GM23248 (cell line): ENCODE measurements at regions not wholly inside any gene's neighbourhood (a gene's known extent, or its start where the extent isn't known, plus 50 kb on each side); places are given as distances from the start of the nearest gene placed in this dataset.

Experiments
- DNase-seq: peaks from one replicate; pipeline ENCODE4 v3.0.0-alpha.2; 2015
- H2AFZ ChIP-seq: fragments of 200-600 bp; sonication (generic); 2 replicates; pipeline ENCODE4 v1.6.1; 2016; ENCODE audit warnings: antibody characterized with exemption
- H3F3A ChIP-seq: fragments of 200-600 bp; sonication (generic); 2 replicates; pipeline ENCODE4 v1.6.1; 2016; ENCODE audit warnings: mild to moderate bottlenecking, antibody characterized with exemption, mixed run types; ENCODE audit not compliant: insufficient read depth
- H3K27ac ChIP-seq: fragments of 200-600 bp; sonication (generic); 2 replicates; pipeline ENCODE4 v1.5.1; 2016; ENCODE audit warnings: mild to moderate bottlenecking
- H3K27me3 ChIP-seq: fragments of 200-600 bp; sonication (generic); replicated peaks from 2 replicates; pipeline ENCODE4 v1.6.1; 2016; ENCODE audit warnings: mild to moderate bottlenecking; ENCODE audit not compliant: insufficient read depth
- H3K36me3 ChIP-seq: fragments of 200-600 bp; sonication (generic); 2 replicates; pipeline ENCODE4 v1.6.1; 2016; ENCODE audit warnings: low read depth, mild to moderate bottlenecking
- H3K4me1 ChIP-seq: fragments of 200-600 bp; sonication (generic); 2 replicates; pipeline ENCODE4 v1.6.1; 2016; ENCODE audit warnings: mild to moderate bottlenecking; ENCODE audit not compliant: insufficient read depth
- H3K4me2 ChIP-seq: fragments of 200-600 bp; sonication (generic); one replicate; pipeline ENCODE4 v1.6.1; 2016; ENCODE audit warnings: mild to moderate bottlenecking; ENCODE audit not compliant: unreplicated experiment
- H3K4me3 ChIP-seq: fragments of 200-600 bp; sonication (generic); 2 replicates; pipeline ENCODE4 v1.5.1; 2016; ENCODE audit warnings: mild to moderate bottlenecking
- H3K79me2 ChIP-seq: fragments of 200-600 bp; sonication (generic); 2 replicates; pipeline ENCODE4 v1.6.1; 2016; ENCODE audit warnings: mild to moderate bottlenecking; ENCODE audit not compliant: insufficient read depth
- H3K9ac ChIP-seq: fragments of 200-600 bp; sonication (generic); 2 replicates; pipeline ENCODE4 v1.6.1; 2016; ENCODE audit warnings: mild to moderate bottlenecking
- H3K9me2 ChIP-seq: fragments of 200-600 bp; sonication (generic); 2 replicates; pipeline ENCODE4 v1.6.1; 2016; ENCODE audit warnings: mixed run types, mild to moderate bottlenecking, moderate library complexity; ENCODE audit not compliant: insufficient read depth
- H3K9me3 ChIP-seq: fragments of 200-600 bp; sonication (generic); one replicate; pipeline ENCODE4 v1.6.1; 2017; ENCODE audit warnings: low read depth
- H4K20me1 ChIP-seq: fragments of 200-600 bp; sonication (generic); 2 replicates; pipeline ENCODE4 v1.6.0; 2016; ENCODE audit not compliant: insufficient read depth
- EZH2 ChIP-seq: fragments of 200-600 bp; sonication (generic); IDR thresholded peaks from 2 replicates; pipeline ENCODE4 v1.6.1; 2018; ENCODE audit warnings: antibody characterized with exemption, mild to moderate bottlenecking; ENCODE audit not compliant: insufficient read depth, poor library complexity, severe bottlenecking
- EZH2phosphoT487 ChIP-seq: fragments of 200-600 bp; sonication (generic); IDR thresholded peaks from 2 replicates; pipeline ENCODE4 v1.6.1; 2018; ENCODE audit warnings: antibody characterized with exemption, moderate library complexity, mild to moderate bottlenecking, low read depth; ENCODE audit not compliant: insufficient read depth
- WGBS, 2 experiments: methylation state at CpG; one replicate each; pipeline ENCODE4 v1.1.6; 2015 to 2017; ENCODE audit warnings: low lambda C conversion rate in 2 of 2, low coverage in 1 of 2; ENCODE audit errors: missing lambda C conversion rate in 2 of 2; 5-methylcytosine and 5-hydroxymethylcytosine counted together
- in situ Hi-C: fragments of 300-500 bp; cut with MboI; formaldehyde crosslinking; loops from 2 replicates; pipeline ENCODE4 v1.15.0; 2020

- in situ Hi-C loops: loop anchor here (25.0 kb wide), 1 partner anchor 1731 kb away; no protein-coding TSS in a partner anchor
- no peaks in the 10 kb centered on the region for H3F3A ChIP-seq
- H2AFZ ChIP-seq: peak overlapping the region; percentile 60
- no peaks in the 10 kb centered on the region for H3K9me3 ChIP-seq
- no peaks in the 10 kb centered on the region for H4K20me1 ChIP-seq
- H3K79me2 ChIP-seq: no peaks in the 10 kb centered on the region
- 0 to 7% methylated on average over 1 of the region's 1 CpG for WGBS, 2 experiments
- DNase-seq: peak; percentile 42
- H3K27ac ChIP-seq: no peak overlapping the region
- TF ChIP-seq EZH2phosphoT487 (no peak), EZH2 (no peak)
- peak overlapping the region; percentile 49 for H3K4me2 ChIP-seq
- no peak overlapping the region for H3K9ac ChIP-seq
- H3K4me3 ChIP-seq: no peak overlapping the region
- H3K9me2 ChIP-seq: no peaks in the 10 kb centered on the region
- no peaks in the 10 kb centered on the region for H3K36me3 ChIP-seq
- no peaks in the 10 kb centered on the region for H3K4me1 ChIP-seq
- no peaks in the 10 kb centered on the region for H3K27me3 ChIP-seq
These were observed 82.3 kb upstream of the FAM98A start for GRCh38 chr2:33681364-33681757.

- WGBS, 2 experiments: 19% methylated on average over 12 of the region's 12 CpGs
- in situ Hi-C loops: loop anchor here (25.0 kb wide), 1 partner anchor 1731 kb away; no protein-coding TSS in a partner anchor
These were observed 81.7 kb upstream of the FAM98A start for GRCh38 chr2:33680644-33681363.

GRCh38 chr2:33678436-33678835 lies 79.3 kb upstream of the FAM98A start:
- TF ChIP-seq EZH2phosphoT487 (no peak), EZH2 (no peak)
- Histone ChIP-seq H3K9ac (no peak overlapping the region), H3K79me2 (no peaks in the 10 kb centered on the region), H2AFZ (no peak overlapping the region), H4K20me1 (no peaks in the 10 kb centered on the region), H3K4me2 (no peak overlapping the region), H3K36me3 (no peaks in the 10 kb centered on the region), H3K27me3 (no peaks in the 10 kb centered on the region), H3F3A (no peaks in the 10 kb centered on the region), H3K4me1 (no peaks in the 10 kb centered on the region), H3K27ac (no peak overlapping the region), H3K9me3 (no peaks in the 10 kb centered on the region), H3K4me3 (no peak overlapping the region), H3K9me2 (no peaks in the 10 kb centered on the region)
- no peak for DNase-seq
- 0 to 17% methylated on average over 1 of the region's 1 CpG for WGBS, 2 experiments
- in situ Hi-C loops: loop anchor here (25.0 kb wide), 1 partner anchor 1734 kb away; no protein-coding TSS in a partner anchor

More at GRCh38 chr2:33680644-33681363, 81.7 kb upstream of the FAM98A start:
- Histone ChIP-seq H3F3A (no peaks in the 10 kb centered on the region), H3K9me2 (no peaks in the 10 kb centered on the region), H3K4me2 (peak overlapping the region; percentile 49), H3K27ac (no peak overlapping the region), H3K4me1 (no peaks in the 10 kb centered on the region), H4K20me1 (no peaks in the 10 kb centered on the region), H3K36me3 (no peaks in the 10 kb centered on the region), H3K79me2 (no peaks in the 10 kb centered on the region), H2AFZ (peak overlapping the region; percentile 60), H3K27me3 (no peaks in the 10 kb centered on the region), H3K9me3 (no peaks in the 10 kb centered on the region), H3K4me3 (no peak overlapping the region), H3K9ac (no peak overlapping the region)
- no peak for TF ChIP-seq EZH2phosphoT487
- TF ChIP-seq EZH2: no peak
- no peak for DNase-seq

GRCh38 chr2:33673937-33674336 lies 74.8 kb upstream of the FAM98A start:
- no peak for TF ChIP-seq EZH2
- no peak for TF ChIP-seq EZH2phosphoT487
- H3K4me2 ChIP-seq: no peak overlapping the region
- no peak overlapping the region for H3K4me3 ChIP-seq
- no peaks in the 10 kb centered on the region for H3F3A ChIP-seq
- in situ Hi-C loops: no loop called here
- H3K4me1 ChIP-seq: no peaks in the 10 kb centered on the region
- no peaks in the 10 kb centered on the region for H3K9me2 ChIP-seq
- H3K9me3 ChIP-seq: no peaks in the 10 kb centered on the region
- no peak overlapping the region for H3K9ac ChIP-seq
- H3K27me3 ChIP-seq: no peaks in the 10 kb centered on the region; the same call in 1 of the 2 replicates
- no peak overlapping the region for H2AFZ ChIP-seq
- H3K36me3 ChIP-seq: no peaks in the 10 kb centered on the region
- 1 to 2% methylated on average over 2 of the region's 2 CpGs for WGBS, 2 experiments
- no peaks in the 10 kb centered on the region for H3K79me2 ChIP-seq
- no peak overlapping the region for H3K27ac ChIP-seq
- peak; percentile 34 for DNase-seq
- H4K20me1 ChIP-seq: no peaks in the 10 kb centered on the region
